HG03045 (cell line): ENCODE measurements at regions not wholly inside any gene's neighbourhood (a gene's known extent, or its start where the extent isn't known, plus 50 kb on each side); places are given as distances from the start of the nearest gene placed in this dataset.

Experiments used
- ATAC-seq: cut with Tn5 transposase; IDR thresholded peaks from one replicate; pipeline ENCODE4 v1.9.1; 2021; ENCODE audit warnings: mild to moderate bottlenecking, moderate library complexity; ENCODE audit not compliant: unreplicated experiment

DNA sequence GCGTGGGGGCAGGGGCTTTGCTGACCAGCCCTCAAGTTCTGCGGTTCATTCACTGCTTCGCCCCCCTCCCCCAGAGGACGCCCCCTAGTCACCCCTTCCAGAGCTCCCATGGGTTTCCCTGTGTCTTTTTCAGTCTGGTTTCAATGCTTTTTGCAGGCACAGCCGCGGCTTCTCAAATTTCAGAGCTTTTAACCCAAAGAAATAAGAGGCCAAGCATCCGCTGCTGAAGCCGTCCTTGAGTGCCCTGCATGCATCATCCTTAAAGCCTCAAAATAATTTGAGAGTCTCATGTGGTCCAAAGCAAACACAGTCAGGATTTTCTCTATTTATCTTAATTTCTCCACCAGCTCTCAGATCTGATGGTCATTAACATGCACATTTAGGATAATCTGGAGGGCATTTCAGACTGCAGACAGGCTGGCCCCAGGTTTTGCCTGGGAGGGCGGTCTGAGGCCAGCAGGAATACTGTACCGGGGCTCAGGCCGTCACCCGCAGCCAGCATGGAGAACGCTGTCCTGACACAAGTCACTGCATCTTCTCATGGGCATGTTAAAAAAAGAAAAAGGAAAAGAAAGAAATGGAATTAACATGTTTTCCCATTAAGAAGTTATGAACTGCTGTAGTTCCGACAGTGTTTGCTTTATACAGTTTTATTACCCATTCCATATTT, 420.8 kb upstream of the IRX4 start:
- ATAC-seq: no peak

- no peak for ATAC-seq
These were observed 419.4 kb upstream of the IRX4 start for GRCh38 chr5:2302169-2302568.

DNA sequence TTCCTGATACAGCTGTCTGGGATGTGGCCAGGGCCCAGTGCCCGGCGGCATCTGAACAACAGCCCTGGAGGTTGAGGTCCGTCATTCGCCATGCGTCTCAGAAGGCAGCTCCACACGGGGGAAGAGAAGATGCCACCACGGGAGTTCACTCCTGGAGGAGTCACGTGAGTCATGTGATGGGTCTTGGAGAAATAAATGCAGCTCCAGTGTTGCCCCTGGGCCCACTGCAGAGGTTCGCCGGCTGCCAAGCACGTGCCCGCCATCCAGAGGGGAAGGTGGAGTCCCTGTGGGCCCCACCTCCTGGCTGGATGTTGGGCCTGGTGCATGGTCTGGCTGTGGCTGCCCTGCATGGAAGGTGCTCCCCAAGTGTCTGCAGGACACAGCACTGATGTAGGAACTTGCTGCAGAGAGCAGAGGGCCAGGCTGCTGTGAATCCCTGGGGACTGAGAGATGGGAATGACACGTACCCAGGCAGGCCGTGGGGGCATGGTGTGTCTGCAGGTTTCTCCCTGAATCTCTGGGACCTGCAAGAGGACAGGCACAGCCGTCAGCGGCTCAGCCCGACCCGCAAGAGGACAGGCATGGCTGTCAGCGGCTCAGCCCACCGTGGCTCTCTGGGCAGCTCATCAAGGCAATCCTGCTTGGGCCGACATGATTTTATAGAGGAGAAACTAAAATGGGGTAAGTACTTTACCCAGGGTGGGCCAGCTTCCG, 418.3 kb upstream of the IRX4 start:
- ATAC-seq: no peak

- ATAC-seq: no peak
These were observed 417.7 kb upstream of the IRX4 start for GRCh38 chr5:2300421-2300820.

- ATAC-seq: no peak
These were observed 416.9 kb upstream of the IRX4 start for GRCh38 chr5:2299388-2300220.

DNA sequence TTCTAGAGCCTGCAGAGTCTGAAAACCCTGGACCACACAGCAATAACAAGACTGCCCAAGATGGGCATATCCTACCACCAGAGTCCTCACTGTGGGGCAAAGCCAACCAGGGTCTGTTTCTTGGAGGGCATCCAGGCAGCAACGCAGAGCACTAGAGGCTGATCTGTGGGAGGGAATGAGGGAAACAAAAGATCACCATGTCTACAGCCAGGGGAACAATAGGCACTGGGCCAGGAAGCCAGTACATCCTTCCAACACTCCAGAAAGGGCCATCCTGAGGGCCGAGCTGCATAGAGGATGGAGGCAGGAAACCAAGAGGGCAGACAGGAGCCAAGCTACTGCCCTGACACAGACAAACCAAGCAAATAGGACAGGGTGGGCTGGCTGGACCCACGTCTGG, 416.1 kb upstream of the IRX4 start:
- no peak for ATAC-seq

GRCh38 chr5:2297991-2298390, 415.3 kb upstream of the IRX4 start:
- no peak for ATAC-seq

- no peak for ATAC-seq
These were observed 412.8 kb upstream of the IRX4 start for GRCh38 chr5:2295476-2295875.

DNA sequence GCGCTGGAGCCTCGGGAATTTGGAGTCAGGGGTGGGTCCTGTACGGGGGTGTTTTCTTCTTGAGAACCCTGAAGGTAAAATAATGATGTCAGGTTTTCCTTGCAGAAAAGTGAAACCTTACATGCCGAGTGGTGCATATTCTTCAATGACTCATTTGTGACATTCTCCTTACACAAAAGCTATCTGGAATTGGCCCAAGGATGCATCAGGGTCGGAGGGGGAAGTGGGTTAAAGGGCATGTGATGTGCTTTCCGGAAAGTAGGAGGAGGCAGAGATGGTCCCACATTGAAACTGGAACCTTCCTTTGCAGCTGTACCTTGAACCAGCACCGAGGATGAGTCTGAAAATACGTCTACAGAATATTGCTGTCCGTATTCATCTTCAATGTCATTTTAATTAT, 411.2 kb upstream of the IRX4 start:
- no peak for ATAC-seq

GRCh38 chr5:2291146-2291840, 408.6 kb upstream of the IRX4 start:
- no peak for ATAC-seq

GRCh38 chr5:2289380-2289779, 406.7 kb upstream of the IRX4 start:
- ATAC-seq: no peak

- ATAC-seq: no peak
These were observed 406.2 kb upstream of the IRX4 start for GRCh38 chr5:2288968-2289367.

DNA sequence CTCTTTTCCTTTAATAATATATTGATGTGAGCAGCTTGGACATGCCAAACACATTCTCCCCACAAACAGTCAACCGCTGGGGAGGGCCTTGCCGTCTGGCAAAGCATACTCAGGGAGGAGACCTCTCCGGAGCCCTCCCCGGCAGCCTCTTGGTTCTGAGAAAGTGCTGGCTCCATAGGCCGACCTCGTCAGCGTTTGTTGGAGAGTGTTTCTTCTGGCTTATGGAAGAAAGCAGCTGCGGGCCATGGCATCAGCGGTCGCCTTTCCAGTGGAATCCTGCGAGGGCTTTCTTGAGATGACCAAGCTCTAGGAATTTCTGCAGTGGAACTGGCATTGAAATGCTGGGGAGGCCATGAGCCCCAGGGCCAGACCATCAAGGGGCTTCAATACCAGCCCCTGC, 405.7 kb upstream of the IRX4 start:
- ATAC-seq: no peak

DNA sequence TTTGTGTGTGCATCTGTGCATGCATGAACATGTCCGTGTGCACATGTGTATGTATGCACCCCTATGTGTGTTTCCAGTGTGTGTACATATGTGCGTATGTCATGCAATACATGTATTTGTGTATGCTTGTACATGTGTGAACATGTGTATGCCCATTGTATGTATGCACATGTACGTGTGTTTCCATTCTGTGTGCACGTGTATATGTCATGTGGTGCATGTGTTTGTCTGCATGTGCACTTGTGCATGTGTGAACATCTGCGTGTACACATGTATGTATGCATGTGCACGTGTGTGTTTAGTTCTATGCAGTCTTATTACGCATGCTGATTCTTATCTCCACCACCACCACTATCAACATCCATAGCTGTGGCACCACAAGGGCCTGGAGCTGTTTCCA, 403.5 kb upstream of the IRX4 start:
- ATAC-seq: no peak

DNA sequence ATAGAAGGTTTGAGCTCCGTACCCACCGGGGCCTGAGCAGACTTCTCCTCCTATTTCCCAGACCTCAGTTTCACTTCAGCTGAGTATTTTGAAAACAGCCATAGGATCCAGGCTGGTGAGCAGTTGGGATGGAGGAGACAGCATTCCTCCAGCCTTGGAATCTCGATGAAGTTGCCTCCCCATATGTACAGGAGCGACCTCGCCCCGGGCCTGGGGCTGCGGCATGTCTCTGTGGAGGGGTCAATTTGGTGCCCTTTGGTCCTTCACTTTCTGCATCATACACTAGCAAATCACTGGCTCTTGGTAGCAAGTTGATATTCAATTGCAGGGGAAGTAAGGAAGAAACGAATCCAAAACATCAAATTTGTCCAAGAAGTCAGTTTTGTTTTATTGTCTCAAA, 402.0 kb upstream of the IRX4 start:
- no peak for ATAC-seq

DNA sequence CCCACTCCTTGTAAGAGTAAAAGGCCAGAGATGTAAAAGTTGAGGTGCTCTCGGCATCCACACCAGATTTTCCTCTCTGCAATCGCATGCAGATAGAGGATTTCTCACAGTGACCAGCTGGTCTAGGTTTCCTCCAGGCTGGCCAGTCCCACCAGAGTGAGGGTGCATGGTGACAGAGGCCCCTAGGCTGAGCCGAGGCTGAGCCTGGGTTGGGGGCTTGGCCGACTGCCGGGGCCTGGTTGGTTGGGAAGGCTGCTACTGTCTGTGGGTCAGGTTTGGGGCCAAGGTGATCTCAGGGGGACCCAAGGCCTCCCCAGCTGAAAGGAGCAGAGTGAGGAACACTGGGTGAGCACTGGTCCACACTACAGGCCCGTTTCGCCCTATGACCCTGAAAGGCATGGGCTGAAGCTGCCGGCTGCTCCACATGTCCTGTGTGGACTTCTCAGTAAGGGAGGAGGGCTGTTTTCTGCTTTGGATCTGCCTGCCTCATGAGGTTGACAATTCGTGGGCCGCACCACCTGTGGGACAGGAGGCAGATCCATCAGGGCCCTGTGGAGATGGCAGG, 400.8 kb upstream of the IRX4 start:
- ATAC-seq: no peak

GRCh38 chr5:2282893-2283292, 400.2 kb upstream of the IRX4 start:
- ATAC-seq: no peak

DNA sequence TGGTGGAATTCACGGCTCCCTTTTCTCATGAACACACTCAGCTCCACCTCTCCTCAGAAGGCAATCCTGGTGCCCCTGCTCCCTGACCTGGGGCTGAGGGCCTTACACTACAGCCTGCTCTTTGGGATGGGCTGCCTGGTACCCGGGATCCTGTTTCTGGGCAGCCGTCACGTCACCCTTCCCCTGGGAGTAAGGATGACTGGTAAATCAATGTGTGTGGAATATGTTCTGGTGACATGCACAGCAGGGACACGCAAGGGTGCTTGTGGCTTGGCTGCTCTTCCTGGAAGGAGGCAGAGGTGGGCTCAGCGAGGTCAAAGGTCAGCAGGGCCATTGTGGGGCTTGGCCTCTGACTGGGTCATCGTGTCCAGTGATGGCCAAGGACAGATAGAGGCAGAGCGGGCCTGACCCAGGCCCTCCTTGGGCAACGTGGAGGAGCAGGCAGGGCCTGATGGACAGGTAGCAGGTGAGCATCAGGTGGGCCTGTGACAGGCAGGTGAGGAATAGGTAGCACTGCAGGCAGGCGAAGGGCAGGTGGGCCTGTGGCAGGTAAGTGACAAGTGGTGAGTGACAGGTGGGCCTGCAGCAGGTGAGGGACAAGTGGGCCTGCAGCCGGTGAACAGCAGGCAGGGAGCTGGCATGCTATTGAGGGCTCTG, 399.4 kb upstream of the IRX4 start:
- no peak for ATAC-seq

DNA sequence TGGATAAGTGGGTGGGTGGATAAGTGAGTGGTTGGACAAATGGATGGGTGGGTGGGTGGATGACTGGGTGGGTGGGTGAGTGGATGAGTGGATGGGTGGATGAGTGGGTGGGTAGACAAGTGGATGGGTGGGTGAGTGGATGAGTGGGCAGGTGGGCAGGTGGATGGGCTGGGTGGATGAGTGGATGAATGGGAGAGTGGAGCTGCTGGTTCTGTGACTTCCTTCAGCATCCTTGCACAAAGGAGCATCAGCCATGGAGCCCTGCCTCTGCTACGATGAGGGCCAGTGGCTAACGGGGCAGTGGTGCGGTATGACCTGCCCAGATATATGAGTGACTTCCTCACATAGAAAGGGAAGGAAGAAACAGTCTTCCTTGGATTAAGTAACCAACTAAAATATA, 398.7 kb upstream of the IRX4 start:
- ATAC-seq: no peak

- no peak for ATAC-seq
These were observed 397.6 kb upstream of the IRX4 start for GRCh38 chr5:2280318-2280717.
